Endothelial cell of umbilical vein (primary cell): ENCODE measurements at regions not wholly inside any gene's neighbourhood (a gene's known extent, or its start where the extent isn't known, plus 50 kb on each side); places are given as distances from the start of the nearest gene placed in this dataset.

Experiments used
- BruUV-seq: library from RNA; stranded (reverse); fragments of 400-500 nt; replicated peaks from 2 replicates; lab custom pipeline; 2021; lab: Mats Ljungman, UMichigan
- CTCF ChIA-PET: fragments of 300-600, 350-600 bp; sonication (Branson Sonifier 250); formaldehyde crosslinking; loops from one replicate; lab custom pipeline; 2021; ENCODE audit warnings: antibody characterized with exemption, inconsistent platforms; lab: Charles Lee
- POLR2A ChIA-PET: fragments of 300-600, 350-600 bp; sonication (Branson Sonifier 250); formaldehyde crosslinking; loops from one replicate; lab custom pipeline; 2021; ENCODE audit warnings: antibody characterized with exemption, inconsistent platforms; lab: Charles Lee
- DNase-seq: peaks from one replicate; pipeline ENCODE4 v3.0.0-alpha.2; 2011; ENCODE audit warnings: low read depth, low spot score
- FAIRE-seq: peaks from 2 replicates; lab custom pipeline; 2011; peaks lifted over from hg19 to GRCh38; lab: Jason Lieb, UNC
- H2AFZ ChIP-seq: 2 replicates; pipeline ENCODE4 v1.6.0; 2012; ENCODE audit warnings: low read depth, low read length, control low read depth, inconsistent platforms
- H3K27ac ChIP-seq: 2 replicates; pipeline ENCODE4 v1.5.1; 2011; ENCODE audit warnings: low read depth, mild to moderate bottlenecking, control low read depth, low read length, moderate library complexity; ENCODE audit not compliant: insufficient read depth
- H3K27me3 ChIP-seq, 2 experiments: 2 replicates each; pipeline versions ENCODE4 v1.6.0 to v1.6.1; 2011; ENCODE audit warnings: low read length in 2 of 2, mixed read lengths in 1 of 2; ENCODE audit not compliant: control insufficient read depth in 2 of 2, insufficient read depth in 2 of 2
- H3K36me3 ChIP-seq, 2 experiments: 2 replicates in 1 of 2; 3 replicates in 1 of 2; pipeline ENCODE4 v1.5.1; 2011; ENCODE audit warnings: low read length in 2 of 2, mild to moderate bottlenecking in 1 of 2, moderate library complexity in 1 of 2; ENCODE audit not compliant: control insufficient read depth in 2 of 2, insufficient read depth in 2 of 2; ENCODE audit errors: extremely low read depth in 1 of 2
- H3K4me1 ChIP-seq: 3 replicates; pipeline ENCODE4 v1.5.1; 2011; ENCODE audit warnings: mild to moderate bottlenecking, low read length; ENCODE audit not compliant: control insufficient read depth, insufficient read depth; ENCODE audit errors: extremely low read depth
- H3K4me2 ChIP-seq: 2 replicates; pipeline ENCODE4 v1.6.1; 2011; ENCODE audit warnings: low read length, control low read depth, mixed read lengths; ENCODE audit not compliant: insufficient read depth
- H3K4me3 ChIP-seq, 3 experiments: fragments of 200-600 bp in 1 of 3; sonication (generic), shearing (Covaris generic) in 1 of 3; replicated peaks in 1 of 3; 2 replicates each; pipeline ENCODE4 v1.5.1; 2011 to 2016; ENCODE audit warnings: control low read depth in 3 of 3, low read length in 3 of 3, mild to moderate bottlenecking in 2 of 3, inconsistent platforms in 1 of 3, low read depth in 1 of 3, moderate library complexity in 1 of 3; ENCODE audit not compliant: insufficient read depth in 1 of 3
- H3K79me2 ChIP-seq: 2 replicates; pipeline ENCODE4 v1.6.0; 2012; ENCODE audit warnings: low read length, inconsistent platforms; ENCODE audit not compliant: control insufficient read depth, insufficient read depth
- H3K9ac ChIP-seq: replicated peaks from 2 replicates; pipeline ENCODE3; 2011; ENCODE audit warnings: low read length, control low read depth; ENCODE audit not compliant: insufficient read depth; ENCODE audit errors: extremely low read depth
- H3K9me1 ChIP-seq: replicated peaks from 3 replicates; pipeline ENCODE4 v1.6.0; 2011; ENCODE audit warnings: mild to moderate bottlenecking, low read length; ENCODE audit not compliant: control insufficient read depth, insufficient read depth; ENCODE audit errors: extremely low read depth
- H3K9me3 ChIP-seq: replicated peaks from 2 replicates; pipeline ENCODE4 v1.5.1; 2012; ENCODE audit warnings: low read length, inconsistent platforms; ENCODE audit not compliant: control insufficient read depth, insufficient read depth
- H4K20me1 ChIP-seq: replicated peaks from 2 replicates; pipeline ENCODE3; 2011; ENCODE audit warnings: mild to moderate bottlenecking, low read length; ENCODE audit not compliant: control insufficient read depth, insufficient read depth; ENCODE audit errors: extremely low read depth
- EZH2 ChIP-seq: IDR thresholded peaks from 2 replicates; pipeline ENCODE4 v1.6.1; 2012; ENCODE audit warnings: borderline replicate concordance, low read depth, mild to moderate bottlenecking, moderate library complexity, low read length, inconsistent platforms; ENCODE audit not compliant: severe bottlenecking
- FOS ChIP-seq: IDR thresholded peaks from 2 replicates; pipeline ENCODE4 v1.6.1; 2011; ENCODE audit warnings: mild to moderate bottlenecking, low read length, moderate library complexity, borderline replicate concordance; ENCODE audit not compliant: insufficient read depth
- GATA2 ChIP-seq: IDR thresholded peaks from 2 replicates; pipeline ENCODE4 v1.7.0; 2011; ENCODE audit warnings: low read depth, mild to moderate bottlenecking, moderate library complexity, mixed read lengths, low read length; ENCODE audit not compliant: insufficient read length, insufficient read depth
- JUN ChIP-seq: IDR thresholded peaks from 2 replicates; pipeline ENCODE4 v1.6.1; 2011; ENCODE audit warnings: borderline replicate concordance, low read depth; ENCODE audit not compliant: insufficient read length, insufficient read depth
- MYC ChIP-seq: IDR thresholded peaks from one replicate; pipeline ENCODE4 v1.6.1; 2011; ENCODE audit warnings: mild to moderate bottlenecking, low read depth, low read length
- POLR2A ChIP-seq: IDR thresholded peaks from 2 replicates; pipeline ENCODE4 v1.6.1; 2012; ENCODE audit warnings: low read depth, mild to moderate bottlenecking, control low read depth, low read length
- POLR2AphosphoS5 ChIP-seq: IDR thresholded peaks from 2 replicates; pipeline ENCODE4 v1.6.1; 2012; ENCODE audit warnings: low read depth, mild to moderate bottlenecking, control low read depth, low read length, moderate library complexity; ENCODE audit not compliant: insufficient read depth
- dilution Hi-C: fragments of 300-500 bp; cut with MboI; formaldehyde crosslinking; loops from one replicate; pipeline ENCODE4 v1.15.0; 2019; ENCODE audit warnings: low sequenced_read_pairs; ENCODE audit not compliant: extremely low pct_ligation_motif_present
- intact Hi-C: fragments of 100-400 bp; cut with micrococcal nuclease; formaldehyde crosslinking; loops from one replicate; pipeline ENCODE4 v1.10.0; 2022
- TF ChIP-seq, protein P1 (sequence below): IDR thresholded peaks from 2 replicates; pipeline ENCODE4 v1.6.1; 2011; ENCODE audit not compliant: insufficient read depth, insufficient read length
- TF ChIP-seq, protein P2 (sequence below), 2 donors: IDR thresholded peaks; 1 replicate in 1 of 2; 2 replicates in 1 of 2; pipeline ENCODE4 v1.5.1; 2011; ENCODE audit warnings: low read length in 2 of 2, mild to moderate bottlenecking in 2 of 2, moderate library complexity in 2 of 2, control low read depth in 1 of 2, inconsistent platforms in 1 of 2, low read depth in 1 of 2; ENCODE audit not compliant: insufficient read depth in 1 of 2; ENCODE audit errors: extremely low read depth in 1 of 2

DNA sequence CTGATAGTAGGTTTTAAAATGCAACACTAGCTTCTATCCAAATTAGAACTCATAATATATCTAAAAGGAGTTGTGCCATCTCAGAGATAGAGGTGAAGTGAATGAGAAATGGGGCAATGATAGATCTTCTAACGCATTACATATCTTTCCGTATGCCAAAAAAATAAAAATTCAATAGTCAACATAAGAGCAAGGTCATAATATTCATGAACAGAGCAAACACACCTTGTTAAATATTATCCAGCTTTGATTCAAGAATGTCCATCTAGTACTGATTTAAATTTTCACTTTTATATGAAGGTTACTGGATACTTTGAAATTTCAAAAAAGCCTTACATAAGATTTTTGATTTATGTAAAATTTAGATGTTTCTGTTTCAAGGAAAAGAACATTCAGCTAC is 554.5 kb downstream of the NSUN3 start:
- TF ChIP-seq POLR2A (no peak), POLR2AphosphoS5 (no peak), EZH2 (no peak), GATA2 (no peak), MYC (no peak), FOS (no peak), JUN (no peak)
- TF ChIP-seq, protein P1, sequence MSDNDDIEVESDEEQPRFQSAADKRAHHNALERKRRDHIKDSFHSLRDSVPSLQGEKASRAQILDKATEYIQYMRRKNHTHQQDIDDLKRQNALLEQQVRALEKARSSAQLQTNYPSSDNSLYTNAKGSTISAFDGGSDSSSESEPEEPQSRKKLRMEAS: no peak
- TF ChIP-seq, protein P2, sequence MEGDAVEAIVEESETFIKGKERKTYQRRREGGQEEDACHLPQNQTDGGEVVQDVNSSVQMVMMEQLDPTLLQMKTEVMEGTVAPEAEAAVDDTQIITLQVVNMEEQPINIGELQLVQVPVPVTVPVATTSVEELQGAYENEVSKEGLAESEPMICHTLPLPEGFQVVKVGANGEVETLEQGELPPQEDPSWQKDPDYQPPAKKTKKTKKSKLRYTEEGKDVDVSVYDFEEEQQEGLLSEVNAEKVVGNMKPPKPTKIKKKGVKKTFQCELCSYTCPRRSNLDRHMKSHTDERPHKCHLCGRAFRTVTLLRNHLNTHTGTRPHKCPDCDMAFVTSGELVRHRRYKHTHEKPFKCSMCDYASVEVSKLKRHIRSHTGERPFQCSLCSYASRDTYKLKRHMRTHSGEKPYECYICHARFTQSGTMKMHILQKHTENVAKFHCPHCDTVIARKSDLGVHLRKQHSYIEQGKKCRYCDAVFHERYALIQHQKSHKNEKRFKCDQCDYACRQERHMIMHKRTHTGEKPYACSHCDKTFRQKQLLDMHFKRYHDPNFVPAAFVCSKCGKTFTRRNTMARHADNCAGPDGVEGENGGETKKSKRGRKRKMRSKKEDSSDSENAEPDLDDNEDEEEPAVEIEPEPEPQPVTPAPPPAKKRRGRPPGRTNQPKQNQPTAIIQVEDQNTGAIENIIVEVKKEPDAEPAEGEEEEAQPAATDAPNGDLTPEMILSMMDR (IDR thresholded peaks at IDR 0.05; ENCODE audit: extremely low read depth in 1 of 2, insufficient read depth in 1 of 2, low read depth in 1 of 2, low read length in 2 of 2): no peak
- dilution Hi-C loops: no loop called here
- CTCF ChIA-PET: no interaction called here
- H4K20me1 ChIP-seq: no peaks in the 10 kb centered on the region
- intact Hi-C loops: no loop called here
- no peaks in the 10 kb centered on the region for H3K9me1 ChIP-seq
- H3K9me3 ChIP-seq: no peaks in the 10 kb centered on the region
- H2AFZ ChIP-seq: no peak overlapping the region
- H3K4me1 ChIP-seq: no peaks in the 10 kb centered on the region
- H3K79me2 ChIP-seq: no peaks in the 10 kb centered on the region
- H3K4me3 ChIP-seq: no peak overlapping the region
- DNase-seq (no peak), FAIRE-seq (no peak)
- POLR2A ChIA-PET: no interaction called here
- no peaks in the 10 kb centered on the region for H3K36me3 ChIP-seq
- BruUV-seq: no TSS peak
- H3K27me3 ChIP-seq: no peaks in the 10 kb centered on the region
- H3K4me2 ChIP-seq: no peak overlapping the region
- H3K9ac ChIP-seq: no peak overlapping the region
- H3K27ac ChIP-seq: no peak overlapping the region
